AG04450 (cell line): ENCODE measurements at regions not wholly inside any gene's neighbourhood (a gene's known extent, or its start where the extent isn't known, plus 50 kb on each side); places are given as distances from the start of the nearest gene placed in this dataset.

Experiments used
- CTCF ChIA-PET: fragments of 300-600, 350-600 bp; formaldehyde crosslinking; extraction: SDS; loops from one replicate; lab custom pipeline; 2022; ENCODE audit warnings: antibody characterized with exemption, inconsistent platforms; lab: Charles Lee
- POLR2A ChIA-PET: fragments of 350-600 bp; formaldehyde crosslinking; extraction: SDS; loops from one replicate; lab custom pipeline; 2021; ENCODE audit warnings: antibody characterized with exemption, inconsistent platforms; lab: Yijun Ruan, JAX
- DNase-seq: peaks from one replicate; pipeline ENCODE4 v3.0.0-alpha.2; 2011; ENCODE audit warnings: low read depth, low spot score
- H3K27ac ChIP-seq: one replicate; pipeline ENCODE4 v1.5.1; 2012; ENCODE audit warnings: low read depth, low read length, control low read depth
- H3K27me3 ChIP-seq: one replicate; pipeline ENCODE4 v1.6.0; 2012; ENCODE audit warnings: low read length; ENCODE audit not compliant: control insufficient read depth, insufficient read depth
- H3K4me3 ChIP-seq: 2 replicates; pipeline ENCODE4 v1.5.1; 2011; ENCODE audit warnings: mild to moderate bottlenecking, low read depth, low read length, control low read depth
- H3K9me3 ChIP-seq: 2 replicates; pipeline ENCODE4 v1.5.1; 2012; ENCODE audit warnings: low read length; ENCODE audit not compliant: control insufficient read depth, insufficient read depth
- TF ChIP-seq, protein P1 (sequence below): IDR thresholded peaks from 2 replicates; pipeline ENCODE4 v1.5.1; 2011; ENCODE audit warnings: low read depth, low read length, control low read depth, inconsistent platforms

DNA sequence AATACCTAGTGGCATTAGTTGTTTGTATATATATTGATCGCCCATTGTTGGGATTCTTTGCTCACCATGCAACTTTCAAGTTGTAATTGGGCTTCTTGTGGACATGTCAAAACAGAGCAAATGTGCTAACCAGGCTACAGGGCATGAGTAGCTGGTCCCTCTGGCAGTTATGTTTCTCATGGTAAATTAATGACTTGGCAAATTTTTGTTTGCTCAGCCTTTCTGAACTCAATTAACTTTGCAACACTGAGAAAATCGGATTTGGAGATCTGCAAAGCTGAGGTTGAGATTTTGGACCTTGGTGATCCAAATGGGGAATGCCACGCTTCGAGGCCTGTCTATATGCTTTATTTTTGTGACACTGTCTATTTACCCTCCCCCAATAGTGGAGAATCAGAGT is 138.5 kb upstream of the PIRT start:
- no peak for DNase-seq
- Histone ChIP-seq H3K9me3 (peaks cover 21% of the 10 kb centered on the region), H3K4me3 (no peak overlapping the region), H3K27me3 (no peaks in the 10 kb centered on the region), H3K27ac (no peak overlapping the region)
- POLR2A ChIA-PET, result no interaction called here
- CTCF ChIA-PET, result no interaction called here
- TF ChIP-seq, protein P1, sequence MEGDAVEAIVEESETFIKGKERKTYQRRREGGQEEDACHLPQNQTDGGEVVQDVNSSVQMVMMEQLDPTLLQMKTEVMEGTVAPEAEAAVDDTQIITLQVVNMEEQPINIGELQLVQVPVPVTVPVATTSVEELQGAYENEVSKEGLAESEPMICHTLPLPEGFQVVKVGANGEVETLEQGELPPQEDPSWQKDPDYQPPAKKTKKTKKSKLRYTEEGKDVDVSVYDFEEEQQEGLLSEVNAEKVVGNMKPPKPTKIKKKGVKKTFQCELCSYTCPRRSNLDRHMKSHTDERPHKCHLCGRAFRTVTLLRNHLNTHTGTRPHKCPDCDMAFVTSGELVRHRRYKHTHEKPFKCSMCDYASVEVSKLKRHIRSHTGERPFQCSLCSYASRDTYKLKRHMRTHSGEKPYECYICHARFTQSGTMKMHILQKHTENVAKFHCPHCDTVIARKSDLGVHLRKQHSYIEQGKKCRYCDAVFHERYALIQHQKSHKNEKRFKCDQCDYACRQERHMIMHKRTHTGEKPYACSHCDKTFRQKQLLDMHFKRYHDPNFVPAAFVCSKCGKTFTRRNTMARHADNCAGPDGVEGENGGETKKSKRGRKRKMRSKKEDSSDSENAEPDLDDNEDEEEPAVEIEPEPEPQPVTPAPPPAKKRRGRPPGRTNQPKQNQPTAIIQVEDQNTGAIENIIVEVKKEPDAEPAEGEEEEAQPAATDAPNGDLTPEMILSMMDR, result no peak

DNA sequence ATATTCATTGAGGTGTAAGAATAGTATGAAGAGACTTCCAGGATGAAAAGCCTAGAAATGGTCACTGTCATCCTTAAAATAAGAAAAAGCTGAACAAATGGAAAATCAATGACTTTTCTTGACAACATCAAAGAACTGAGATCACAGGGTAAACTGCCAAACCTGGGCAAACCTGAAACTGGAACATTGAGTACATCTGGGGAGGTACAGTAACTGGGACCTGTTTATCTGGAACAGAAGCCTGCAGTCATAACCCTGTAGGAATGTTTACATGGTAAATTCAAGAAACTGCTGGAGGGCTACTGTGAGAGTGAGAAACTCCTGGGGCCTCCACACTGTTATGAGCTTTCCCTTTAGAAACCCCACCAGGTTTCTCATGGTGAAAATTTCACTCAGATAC is 130.1 kb upstream of the PIRT start:
- DNase-seq, result no peak
- no peak overlapping the region for H3K27ac ChIP-seq
- POLR2A ChIA-PET, result no interaction called here
- no peak overlapping the region for H3K4me3 ChIP-seq
- CTCF ChIA-PET, result no interaction called here
- TF ChIP-seq, protein P1, result no peak
- H3K27me3 ChIP-seq, result no peaks in the 10 kb centered on the region
- 0 out of 2 replicates have a peak, but pooled peaks cover 3% of the 10 kb centered on the region for H3K9me3 ChIP-seq

DNA sequence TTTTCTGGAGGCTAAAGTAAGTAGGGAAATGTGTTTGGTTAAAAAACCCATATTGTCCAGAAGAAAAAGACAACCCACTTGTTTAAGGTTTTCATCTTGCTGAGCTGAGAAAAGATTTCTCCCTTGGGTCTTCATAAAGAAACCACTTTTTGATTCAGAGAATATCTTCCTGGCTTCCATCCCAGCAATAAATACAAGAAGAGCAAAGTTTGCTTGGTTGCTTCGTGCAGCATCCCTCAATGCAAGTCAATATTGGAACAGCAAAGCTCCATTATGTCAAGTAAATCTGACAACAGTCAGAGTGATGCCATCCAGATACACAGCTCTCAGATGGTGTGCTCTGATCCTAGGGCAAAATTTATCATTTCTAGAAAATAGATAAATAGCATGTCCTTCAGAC is 118.9 kb upstream of the PIRT start:
- Histone ChIP-seq H3K27ac (no peak overlapping the region), H3K27me3 (no peaks in the 10 kb centered on the region), H3K4me3 (no peak overlapping the region), H3K9me3 (peaks cover 6% of the 10 kb centered on the region; the same call in 1 of the 2 replicates)
- no peak for DNase-seq
- ChIA-PET CTCF (no interaction called here), POLR2A (no interaction called here)
- TF ChIP-seq, protein P1, result no peak

DNA sequence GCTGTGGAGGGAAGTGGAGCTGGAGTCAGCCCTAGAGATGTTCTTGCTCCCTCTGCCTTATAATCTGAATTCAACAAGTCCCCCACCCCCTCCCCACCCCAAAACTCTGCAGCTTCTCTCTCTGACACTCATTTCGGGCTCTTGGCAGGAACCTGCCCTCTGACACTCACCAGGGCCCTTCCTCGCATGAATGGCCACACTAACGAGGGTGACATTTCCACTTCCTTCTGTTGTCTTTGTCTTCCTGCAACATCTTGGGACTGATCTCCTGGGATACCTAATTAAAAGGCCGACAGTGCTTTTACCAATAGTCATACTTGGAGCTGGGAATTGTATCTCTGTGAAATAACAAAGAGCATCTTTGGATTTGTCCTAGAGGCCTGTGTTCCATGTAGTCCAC is 106.9 kb upstream of the PIRT start:
- Histone ChIP-seq H3K27ac (no peak overlapping the region), H3K9me3 (peaks cover 17% of the 10 kb centered on the region), H3K4me3 (no peak overlapping the region), H3K27me3 (no peaks in the 10 kb centered on the region)
- no peak for DNase-seq
- ChIA-PET POLR2A (no interaction called here), CTCF (no interaction called here)
- TF ChIP-seq, protein P1, result no peak

DNA sequence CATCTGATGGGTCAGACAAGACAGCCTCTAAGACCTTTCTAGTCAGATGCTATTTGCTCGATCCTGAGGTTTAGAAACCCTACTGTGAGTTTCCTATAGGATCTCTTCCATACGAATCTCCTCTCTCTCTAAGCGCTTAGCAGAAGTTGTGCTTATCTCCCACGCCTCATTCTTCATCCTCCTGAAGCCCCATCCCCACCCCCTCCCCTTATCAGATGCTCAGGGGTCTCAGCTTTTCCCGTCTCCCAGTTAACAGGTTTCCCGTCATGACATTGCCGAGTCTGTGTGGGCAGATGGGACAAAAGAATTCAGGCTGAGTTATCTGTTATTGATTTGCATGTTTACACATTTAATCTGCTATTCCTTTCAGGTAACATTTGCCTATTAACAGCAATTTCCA is 99.0 kb upstream of the PIRT start:
- POLR2A ChIA-PET, result no interaction called here

More for the DNA sequence above, 99.0 kb upstream of the PIRT start:
- Histone ChIP-seq H3K27me3 (no peaks in the 10 kb centered on the region), H3K4me3 (no peak overlapping the region), H3K27ac (no peak overlapping the region), H3K9me3 (peaks cover 27% of the 10 kb centered on the region)
- DNase-seq, result no peak
- CTCF ChIA-PET, result no interaction called here
- TF ChIP-seq, protein P1, result no peak
